Activated CD4-positive, alpha-beta T cell treated with anti-CD3 and anti-CD28 coated beads for 48 hours (primary cell): ENCODE measurements at regions not wholly inside any gene's neighbourhood (a gene's known extent, or its start where the extent isn't known, plus 50 kb on each side); places are given as distances from the start of the nearest gene placed in this dataset.
"Not testable (repeated sequence)": the region's sequence is repeated elsewhere in the genome, so short reads cannot be mapped to it uniquely, and the experiment has no call there.

Source experiments
- DNase-seq: peaks from one replicate; pipeline ENCODE4 v3.0.0-alpha.2; 2020

- no peak for DNase-seq
Observed at GRCh38 chr14:56992332-56992820, 182.1 kb upstream of the OTX2 start.

- not testable (repeated sequence) for DNase-seq
Observed at GRCh38 chr14:56990991-56991627, 180.8 kb upstream of the OTX2 start.

- DNase-seq: no peak
Observed at GRCh38 chr14:56989359-56989758, 179.1 kb upstream of the OTX2 start.

- no peak for DNase-seq
Observed at GRCh38 chr14:56979936-56980335, 169.7 kb upstream of the OTX2 start.

GRCh38 chr14:56976211-56976610 is 165.9 kb upstream of the OTX2 start:
- DNase-seq: no peak

- no peak for DNase-seq
Observed at GRCh38 chr14:56975521-56975920, 165.2 kb upstream of the OTX2 start.

- no peak for DNase-seq
Observed at GRCh38 chr14:56972948-56973347, 162.7 kb upstream of the OTX2 start.

- DNase-seq: no peak
Observed at GRCh38 chr14:56964895-56965294, 154.6 kb upstream of the OTX2 start.

GRCh38 chr14:56963381-56963780 is 153.1 kb upstream of the OTX2 start:
- DNase-seq: no peak

GRCh38 chr14:56962444-56963080 is 152.3 kb upstream of the OTX2 start:
- DNase-seq: no peak

- DNase-seq: no peak
Observed at GRCh38 chr14:56959869-56960268, 149.6 kb upstream of the OTX2 start.

- no peak for DNase-seq
Observed at GRCh38 chr14:56959121-56959520, 148.8 kb upstream of the OTX2 start.

GRCh38 chr14:56956182-56956581 is 145.9 kb upstream of the OTX2 start:
- DNase-seq: no peak

- no peak for DNase-seq
Observed at GRCh38 chr14:56955745-56956144, 145.5 kb upstream of the OTX2 start.

- no peak for DNase-seq
Observed at GRCh38 chr14:56953884-56954283, 143.6 kb upstream of the OTX2 start.

GRCh38 chr14:56952766-56953473 is 142.6 kb upstream of the OTX2 start:
- no peak for DNase-seq

- DNase-seq: no peak
Observed at GRCh38 chr14:56949828-56950227, 139.5 kb upstream of the OTX2 start.

- no peak for DNase-seq
Observed at GRCh38 chr14:56945291-56945690, 135.0 kb upstream of the OTX2 start.

GRCh38 chr14:56944397-56944796 is 134.1 kb upstream of the OTX2 start:
- DNase-seq: no peak

- no peak for DNase-seq
Observed at GRCh38 chr14:56933446-56933845, 123.2 kb upstream of the OTX2 start.

GRCh38 chr14:56918849-56919574 is 108.7 kb upstream of the OTX2 start:
- DNase-seq: no peak

GRCh38 chr14:56905282-56905681 is 95.0 kb upstream of the OTX2 start:
- no peak for DNase-seq

GRCh38 chr14:56903304-56903969 is 93.2 kb upstream of the OTX2 start:
- no peak for DNase-seq
